Stimulated activated naive CD4-positive, alpha-beta T cell (primary cell): ENCODE measurements at regions not wholly inside any gene's neighbourhood (a gene's known extent, or its start where the extent isn't known, plus 50 kb on each side); places are given as distances from the start of the nearest gene placed in this dataset.

Experiments
- DNase-seq, 6 experiments: peaks; one replicate each; lab custom pipeline; 2025; lab: John Stamatoyannopoulos, UW

- DNase-seq = no peak
Measured at GRCh38 chr2:234307322-234307961, 189.4 kb downstream of the ARL4C start.

- DNase-seq = no peak
Measured at GRCh38 chr2:234306426-234307173, 190.3 kb downstream of the ARL4C start.

GRCh38 chr2:234305846-234306245 is 191.0 kb downstream of the ARL4C start:
- DNase-seq = no peak

GRCh38 chr2:234304950-234305349 is 191.9 kb downstream of the ARL4C start:
- no peak for DNase-seq

- DNase-seq = no peak
Measured at GRCh38 chr2:234302664-234302991, 194.3 kb downstream of the ARL4C start.

- DNase-seq = peak in 1 of 6 experiments; percentile 25
Measured at GRCh38 chr2:234300932-234301823, 195.7 kb downstream of the ARL4C start.

- DNase-seq = peak in 3 of 6 experiments; percentile 8 to 33 (median 24)
Measured at GRCh38 chr2:234300391-234300925, 196.4 kb downstream of the ARL4C start.

- DNase-seq = no peak
Measured at GRCh38 chr2:234298918-234299317, 198.0 kb downstream of the ARL4C start.

- no peak for DNase-seq
Measured at GRCh38 chr2:234296991-234297390, 199.9 kb downstream of the ARL4C start.

- DNase-seq = no peak
Measured at GRCh38 chr2:234293973-234294372, 202.9 kb downstream of the ARL4C start.

GRCh38 chr2:234292962-234293243 is 204.0 kb downstream of the ARL4C start:
- no peak for DNase-seq

- DNase-seq = peak; percentile 68 to 95 (median 82)
Measured at GRCh38 chr2:234292205-234292961, 204.5 kb downstream of the ARL4C start.

GRCh38 chr2:234291765-234292204 is 205.1 kb downstream of the ARL4C start:
- DNase-seq = peak in 5 of 6 experiments; percentile 18 to 80 (median 70)

- DNase-seq = peak; percentile 61 to 86 (median 83)
Measured at GRCh38 chr2:234290671-234291070, 206.2 kb downstream of the ARL4C start.

- DNase-seq = peak in 1 of 6 experiments; percentile 19
Measured at GRCh38 chr2:234289834-234290590, 206.9 kb downstream of the ARL4C start.

GRCh38 chr2:234288974-234289455 is 207.9 kb downstream of the ARL4C start:
- DNase-seq = peak; percentile 39 to 81 (median 56)

- DNase-seq = no peak
Measured at GRCh38 chr2:234287650-234288049, 209.2 kb downstream of the ARL4C start.

GRCh38 chr2:234286956-234287355 is 209.9 kb downstream of the ARL4C start:
- DNase-seq = no peak

GRCh38 chr2:234286118-234286598 is 210.7 kb downstream of the ARL4C start:
- DNase-seq = no peak

- no peak for DNase-seq
Measured at GRCh38 chr2:234285541-234285940, 211.3 kb downstream of the ARL4C start.

- DNase-seq = no peak
Measured at GRCh38 chr2:234279637-234280036, 217.2 kb downstream of the ARL4C start.
